ENCODE measurements at regions not wholly inside any gene's neighbourhood (a gene's known extent, or its start where the extent isn't known, plus 50 kb on each side); places are given as distances from the start of the nearest gene placed in this dataset.
"Not testable (repeated sequence)": the region's sequence is repeated elsewhere in the genome, so short reads cannot be mapped to it uniquely, and the experiment has no call there.

GRCh38 chr7:66451713-66452112, 177.0 kb upstream of the KCTD7 start:
- not testable (repeated sequence) for TF ChIP-seq CTCF, POLR2A, EP300 (IDR thresholded peaks at IDR 0.05)

All from suprapubic skin (tissue), 3 donors.